HS-5 (cell line): ENCODE measurements at regions not wholly inside any gene's neighbourhood (a gene's known extent, or its start where the extent isn't known, plus 50 kb on each side); places are given as distances from the start of the nearest gene placed in this dataset.

ENCODE experiments used
- DNase-seq: peaks from one replicate; pipeline ENCODE4 v3.0.0-alpha.2; 2012; ENCODE audit warnings: low read depth

DNA sequence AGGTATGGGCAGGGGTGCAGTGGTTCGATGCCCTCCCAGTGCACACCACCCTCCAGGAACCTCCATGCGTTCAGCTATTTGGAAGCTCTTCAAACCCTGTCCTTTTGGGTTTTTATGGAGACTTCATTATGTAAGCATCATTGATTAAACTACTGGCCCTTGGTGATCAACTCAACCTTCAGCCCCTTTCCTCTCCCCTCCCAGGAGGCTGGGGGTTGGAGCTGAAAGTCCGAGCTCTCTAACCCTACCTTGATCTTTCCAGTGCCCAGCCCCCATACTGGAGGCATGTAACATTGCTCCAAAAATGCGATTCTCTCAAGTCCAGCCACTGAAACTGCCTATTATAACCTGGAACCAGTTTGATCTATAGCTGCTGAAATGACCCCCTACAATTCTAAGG lies 188.1 kb downstream of the IPO8 start:
- DNase-seq = no peak

DNA sequence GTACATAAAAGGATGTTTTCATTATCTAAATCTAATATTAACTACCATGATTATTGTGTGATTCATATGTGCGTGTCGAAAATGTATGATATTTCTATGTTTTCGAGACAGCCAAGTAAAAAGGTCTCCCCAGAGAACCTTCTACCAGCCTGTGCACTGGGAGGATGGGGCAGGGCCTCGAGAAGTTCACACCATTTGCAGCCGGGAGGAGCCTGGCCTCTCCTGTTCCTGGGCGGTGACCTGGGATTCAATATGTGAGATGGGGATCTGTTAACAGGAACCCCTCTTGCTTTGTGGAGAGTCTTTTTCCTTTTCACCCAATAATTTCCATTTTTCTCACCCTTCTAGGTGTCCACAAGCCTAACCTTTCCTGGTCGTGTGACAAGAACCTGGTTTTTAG lies 189.3 kb downstream of the IPO8 start:
- DNase-seq = no peak

DNA sequence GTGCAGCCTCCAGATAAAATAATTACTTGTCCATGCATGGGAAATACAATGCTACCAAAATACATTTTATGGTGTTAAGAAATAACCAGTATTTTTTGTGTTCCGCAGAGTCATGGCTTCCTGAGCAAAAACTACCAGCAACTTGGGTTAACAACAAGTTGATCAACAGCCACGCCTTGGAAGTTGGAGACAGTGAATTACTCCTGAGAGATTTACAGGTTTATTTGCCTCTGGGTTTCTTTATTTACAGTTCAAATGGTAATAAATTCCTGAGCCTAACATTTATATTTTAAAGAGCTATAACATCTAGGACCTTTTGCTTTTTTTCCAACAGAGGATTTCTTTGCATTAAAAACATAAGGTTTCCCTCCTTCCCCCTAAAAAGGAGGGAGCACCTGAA lies 194.0 kb downstream of the IPO8 start:
- no peak for DNase-seq

DNA sequence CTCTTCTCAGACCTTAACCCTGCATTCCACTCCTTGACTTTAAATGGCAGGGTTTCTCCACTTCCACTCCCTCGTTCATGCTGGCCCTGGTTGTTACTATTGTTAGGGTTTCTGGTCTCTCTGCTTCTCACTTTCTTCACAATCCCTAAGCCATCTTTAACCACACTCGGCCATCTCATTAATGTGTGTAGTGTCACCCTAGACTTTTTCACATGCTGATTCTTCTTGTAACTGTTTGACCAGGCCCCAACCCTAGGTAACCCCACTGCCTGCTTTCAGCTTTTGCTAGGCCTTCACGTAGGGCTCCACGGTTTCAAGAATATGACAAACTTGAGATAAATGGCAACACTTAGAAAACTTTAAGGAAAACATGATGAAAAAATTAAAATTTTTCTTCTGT lies 195.1 kb downstream of the IPO8 start:
- DNase-seq = no peak

GRCh38 chr12:30485230-30485890 lies 210.3 kb downstream of the IPO8 start:
- no peak for DNase-seq

- no peak for DNase-seq
Observed at GRCh38 chr12:30484658-30485057, 211.0 kb downstream of the IPO8 start.

- DNase-seq = no peak
Observed at GRCh38 chr12:30482650-30483049, 213.0 kb downstream of the IPO8 start.

DNA sequence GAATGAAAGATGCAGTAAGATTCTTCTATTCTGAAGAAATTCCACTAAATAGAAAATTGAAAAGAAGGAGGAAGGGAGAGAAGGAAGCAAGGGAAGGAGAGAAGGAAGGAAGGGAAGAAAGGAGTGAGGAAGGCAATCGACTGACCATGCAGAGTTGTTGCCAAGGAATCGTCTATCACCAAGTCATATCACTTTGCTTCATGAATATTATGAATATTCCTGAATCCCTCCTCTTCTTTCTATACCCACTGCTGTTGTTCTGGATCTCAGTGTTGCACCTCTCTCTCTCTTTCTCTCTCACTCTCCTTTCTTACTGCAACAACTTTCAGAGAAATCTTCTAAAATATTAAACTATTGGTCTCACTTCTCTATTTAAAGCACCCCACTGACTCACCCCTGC lies 222.4 kb downstream of the IPO8 start:
- DNase-seq = no peak

GRCh38 chr12:30466093-30466585 lies 229.5 kb downstream of the IPO8 start:
- DNase-seq = no peak

DNA sequence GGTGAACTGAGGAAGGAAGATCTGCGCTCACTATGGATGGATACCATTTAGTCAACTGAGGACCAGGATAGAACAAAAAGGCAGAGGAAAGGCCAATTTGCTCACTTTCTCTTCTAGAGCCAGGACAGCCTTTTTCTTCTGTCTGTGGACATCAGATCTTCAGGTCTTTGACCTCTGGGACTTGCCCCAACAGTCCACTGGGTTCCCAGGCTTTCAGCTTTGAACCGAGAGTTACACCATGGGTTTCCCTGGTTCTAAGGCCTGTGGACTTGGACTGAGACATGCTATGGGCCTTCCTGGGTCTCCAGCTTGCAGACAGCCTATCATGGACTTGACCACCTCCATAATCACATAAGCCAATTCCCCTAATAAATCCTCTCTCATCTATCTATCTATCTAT lies 232.0 kb downstream of the IPO8 start:
- DNase-seq = no peak

DNA sequence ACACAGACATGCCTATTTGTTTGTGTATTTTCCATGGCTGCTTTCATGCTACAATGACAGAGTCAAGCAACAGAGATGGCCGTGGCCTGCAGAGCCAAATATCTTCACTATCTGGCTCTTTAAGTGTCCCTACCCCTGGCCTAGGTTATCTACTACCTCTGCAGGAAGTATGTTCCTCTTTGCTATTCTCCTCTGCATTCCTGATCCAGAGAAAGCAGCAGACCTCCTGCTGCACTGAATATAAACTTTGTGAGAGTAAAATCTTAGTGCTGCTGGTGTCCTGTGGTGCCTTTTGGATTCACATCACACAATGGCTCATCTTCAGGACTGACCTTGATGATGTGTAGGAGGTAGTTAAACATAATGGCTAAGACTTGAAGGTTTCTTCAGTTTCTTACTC lies 233.4 kb downstream of the IPO8 start:
- no peak for DNase-seq

GRCh38 chr12:30461026-30461615 lies 234.5 kb downstream of the IPO8 start:
- DNase-seq = no peak

DNA sequence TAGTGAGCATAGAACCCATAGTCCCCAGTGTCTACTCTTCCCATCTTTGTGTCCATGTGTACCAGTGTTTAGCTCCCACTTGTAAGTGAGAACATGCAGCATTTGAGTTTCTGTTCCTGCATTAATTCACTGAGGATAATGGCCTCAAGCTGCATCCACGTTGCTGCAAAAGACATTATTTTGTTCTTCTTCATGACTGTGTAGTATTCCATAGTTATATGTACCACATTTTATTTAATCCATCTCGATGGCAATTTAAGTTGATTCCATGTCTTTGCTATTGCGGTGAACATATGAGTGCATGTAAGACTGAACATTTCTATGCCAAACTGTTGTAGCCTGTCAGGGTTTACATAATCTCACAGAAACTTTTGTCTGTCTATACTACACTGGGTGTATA lies 237.2 kb downstream of the IPO8 start:
- no peak for DNase-seq

DNA sequence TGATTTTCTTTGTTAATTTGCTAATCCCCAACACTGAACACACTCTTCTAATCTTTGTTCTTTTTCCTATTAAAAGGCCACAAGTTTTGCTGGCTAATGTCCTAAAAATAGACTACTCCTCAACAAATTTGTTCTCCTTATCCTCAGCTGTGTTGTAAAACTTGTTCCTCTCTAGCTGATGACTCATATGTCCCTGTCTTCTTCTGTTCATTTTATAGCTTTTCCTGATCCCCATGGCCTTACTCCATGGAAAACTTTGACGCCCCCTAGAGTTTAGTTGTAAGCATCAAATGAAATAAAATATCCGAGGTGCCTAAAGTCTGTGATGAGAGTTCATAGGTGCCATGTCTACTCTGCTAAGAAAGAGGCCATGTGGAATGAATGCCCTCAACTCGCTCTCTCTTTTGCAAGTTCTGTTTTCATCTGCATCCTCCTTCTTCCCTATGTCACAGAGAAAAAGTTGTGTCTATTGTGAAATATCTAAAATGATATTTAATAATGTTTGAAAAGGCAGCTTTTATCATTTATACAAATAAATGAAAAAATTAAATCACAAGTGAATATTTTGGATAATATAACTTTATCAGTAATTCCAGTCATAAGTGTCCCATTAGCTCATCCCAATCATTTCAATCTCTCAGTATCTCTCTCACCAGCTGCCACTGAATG lies 237.9 kb downstream of the IPO8 start:
- DNase-seq = peak; percentile 44

DNA sequence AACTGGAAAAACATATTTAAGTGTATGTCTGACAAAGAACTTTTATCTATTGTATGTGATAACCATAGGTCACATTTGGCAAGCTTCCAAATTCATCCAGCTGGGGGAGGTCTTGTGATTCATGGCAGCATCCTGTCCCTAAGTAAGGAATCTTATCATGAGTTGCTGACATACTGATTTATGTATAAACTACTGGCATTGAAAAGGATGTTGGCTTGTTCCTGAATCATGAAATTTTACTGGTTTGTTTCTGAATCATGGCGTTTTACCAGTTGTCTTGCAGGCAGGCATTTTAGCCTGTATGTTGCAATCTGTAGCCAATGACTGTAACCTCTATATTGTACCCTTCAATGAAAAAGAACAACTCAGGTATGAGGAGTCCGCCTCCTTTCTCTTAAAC lies 244.8 kb downstream of the IPO8 start:
- peak; percentile 64 for DNase-seq

DNA sequence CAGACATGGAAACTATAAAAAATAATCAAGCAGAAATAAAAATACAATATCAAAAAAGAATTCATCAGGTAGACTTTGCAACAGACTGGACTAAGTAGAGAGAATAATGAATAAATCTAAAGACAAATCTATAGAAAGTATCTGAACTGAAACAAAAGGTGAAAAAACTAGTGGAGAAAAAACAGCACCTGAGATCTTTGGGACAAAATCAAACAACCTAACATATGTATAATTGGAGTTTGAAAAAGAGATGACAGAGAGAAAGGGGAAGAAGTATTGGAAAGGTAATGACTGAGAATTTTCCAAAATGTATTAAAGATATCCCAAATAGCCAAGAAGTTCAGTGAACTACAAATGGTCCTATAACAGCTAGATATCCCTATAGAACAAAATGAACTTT lies 245.4 kb downstream of the IPO8 start:
- no peak for DNase-seq

DNA sequence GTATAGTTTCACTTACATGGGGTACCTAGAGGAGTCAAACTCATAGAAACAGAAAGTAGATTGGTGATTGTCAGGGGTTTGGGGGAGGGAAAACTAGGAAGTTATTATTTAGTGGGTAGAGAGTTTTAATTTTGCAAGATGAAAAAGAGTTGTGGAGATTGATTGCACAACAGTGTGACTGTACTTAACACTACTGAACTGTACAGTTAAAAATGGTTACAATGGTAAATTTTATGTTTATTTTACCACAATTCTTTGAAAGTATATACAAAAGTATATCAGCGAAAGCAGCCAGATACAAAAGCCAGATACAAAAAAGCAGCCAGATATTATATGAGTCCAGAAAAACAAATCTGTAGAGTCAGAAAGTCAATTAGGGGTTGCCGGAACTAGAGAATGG lies 247.6 kb downstream of the IPO8 start:
- no peak for DNase-seq

GRCh38 chr12:30447061-30447750 lies 248.5 kb downstream of the IPO8 start:
- DNase-seq = no peak

DNA sequence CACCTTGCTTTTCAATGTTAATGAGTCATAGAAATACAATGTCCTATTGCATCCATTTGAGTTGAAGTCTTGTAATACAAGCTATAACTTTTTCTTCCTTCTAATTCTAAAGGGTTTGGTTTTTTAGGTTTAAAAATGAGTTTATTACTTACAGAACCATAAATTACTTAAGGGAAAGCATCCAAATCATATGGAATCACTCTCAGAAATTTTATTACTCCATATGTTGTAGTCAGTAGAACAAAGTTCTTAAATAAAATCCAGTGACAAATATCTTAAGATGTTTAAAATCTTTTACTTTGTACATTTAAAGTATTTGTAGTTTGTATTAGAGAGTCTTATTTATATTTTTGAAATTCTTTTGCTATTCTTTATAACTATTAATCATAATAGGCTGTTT lies 253.2 kb downstream of the IPO8 start:
- no peak for DNase-seq

DNA sequence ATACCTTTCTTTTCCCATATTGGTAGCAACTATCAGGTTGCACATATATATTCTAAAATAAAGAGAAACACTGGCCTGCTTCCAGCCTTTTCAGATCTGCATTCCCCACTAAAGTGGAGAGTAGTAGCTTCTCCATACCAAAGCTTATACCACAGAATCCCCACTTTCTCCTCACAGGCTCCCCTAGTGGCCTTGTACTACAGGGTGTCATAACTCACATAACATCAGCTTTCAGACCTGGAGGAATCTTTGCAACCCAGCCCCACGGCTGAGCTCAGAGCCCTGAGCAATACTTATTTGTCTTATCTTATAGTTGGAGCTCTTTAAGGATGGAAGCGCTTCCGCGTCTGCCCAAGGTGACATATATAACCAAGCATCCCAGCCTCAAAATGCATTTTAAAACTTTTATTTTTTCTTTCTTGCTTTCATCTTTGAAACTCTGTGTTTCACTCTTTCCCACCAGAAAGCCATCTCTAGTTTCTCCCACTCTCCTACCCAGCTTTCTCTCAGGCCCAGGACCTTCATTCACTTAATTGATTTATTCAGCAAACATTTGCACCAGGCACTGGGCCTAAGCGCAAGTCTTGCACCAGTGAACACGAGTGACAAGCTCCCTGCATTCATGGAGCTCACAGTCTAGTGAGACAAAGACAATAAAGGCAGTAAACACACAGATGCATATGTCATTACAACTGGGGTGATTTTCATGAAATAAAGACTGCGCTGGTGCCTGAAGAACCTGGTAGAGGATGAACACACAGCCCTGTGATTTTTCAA lies 254.7 kb downstream of the IPO8 start:
- no peak for DNase-seq

- DNase-seq = no peak
Observed at GRCh38 chr12:30439201-30439600, 256.5 kb downstream of the IPO8 start.

DNA sequence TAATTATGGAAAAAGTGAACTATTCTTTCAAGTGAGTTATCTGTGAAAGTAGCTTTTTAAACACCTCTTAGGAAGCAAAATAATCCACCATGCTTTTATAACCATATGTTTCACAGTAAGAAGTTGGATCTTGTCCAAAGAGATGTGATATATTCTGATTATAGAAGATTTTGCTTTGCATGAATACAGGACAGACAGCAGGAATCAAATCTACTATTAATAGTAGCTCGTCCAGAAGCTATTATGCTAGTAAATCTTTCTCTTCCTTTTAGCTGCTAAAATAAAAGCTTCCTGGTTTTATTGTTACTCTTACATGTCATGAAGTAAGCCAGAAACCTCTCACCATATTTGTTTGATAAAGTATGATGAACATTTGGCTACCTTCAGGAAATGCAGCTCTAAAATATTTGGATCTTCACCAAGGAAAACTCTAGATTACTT lies 257.0 kb downstream of the IPO8 start:
- DNase-seq = no peak
